Kidney epithelial cell (primary cell): ENCODE measurements at regions not wholly inside any gene's neighbourhood (a gene's known extent, or its start where the extent isn't known, plus 50 kb on each side); places are given as distances from the start of the nearest gene placed in this dataset.

Experiments
- DNase-seq: peaks from one replicate; pipeline ENCODE4 v3.0.0-alpha.2; 2010; ENCODE audit warnings: low read depth
- H3K27me3 ChIP-seq: 2 replicates; pipeline ENCODE4 v1.6.0; 2011; ENCODE audit warnings: low read length; ENCODE audit not compliant: control insufficient read depth, insufficient read depth
- H3K36me3 ChIP-seq: 2 replicates; pipeline ENCODE4 v1.5.1; 2011; ENCODE audit warnings: low read length; ENCODE audit not compliant: control insufficient read depth, insufficient read depth
- H3K4me3 ChIP-seq: 2 replicates; pipeline ENCODE4 v1.5.1; 2011; ENCODE audit warnings: low read depth, mild to moderate bottlenecking, control low read depth, low read length
- CTCF ChIP-seq: IDR thresholded peaks from 2 replicates; pipeline ENCODE4 v1.5.1; 2011; ENCODE audit warnings: mild to moderate bottlenecking, moderate library complexity, low read length, control low read depth, inconsistent platforms; ENCODE audit not compliant: insufficient read depth, poor library complexity, severe bottlenecking

GRCh38 chr5:86983208-86983607, 284.5 kb upstream of the RASA1 start:
- no peaks in the 10 kb centered on the region for H3K27me3 ChIP-seq
- H3K36me3 ChIP-seq, result no peaks in the 10 kb centered on the region
- H3K4me3 ChIP-seq, result no peak overlapping the region
- TF ChIP-seq CTCF, result no peak
- DNase-seq, result no peak

GRCh38 chr5:86986837-86987236, 280.8 kb upstream of the RASA1 start:
- Histone ChIP-seq H3K27me3 (no peaks in the 10 kb centered on the region), H3K36me3 (no peaks in the 10 kb centered on the region), H3K4me3 (no peak overlapping the region)
- no peak for TF ChIP-seq CTCF
- DNase-seq, result no peak

- no peak for TF ChIP-seq CTCF
- no peak for DNase-seq
- H3K36me3 ChIP-seq, result no peaks in the 10 kb centered on the region
- H3K4me3 ChIP-seq, result no peak overlapping the region
- H3K27me3 ChIP-seq, result no peaks in the 10 kb centered on the region
These were observed 270.2 kb upstream of the RASA1 start for GRCh38 chr5:86997516-86997915.

- TF ChIP-seq CTCF, result no peak
- Histone ChIP-seq H3K4me3 (no peak overlapping the region), H3K27me3 (no peaks in the 10 kb centered on the region), H3K36me3 (no peaks in the 10 kb centered on the region)
- DNase-seq, result peak; percentile 73
These were observed 267.7 kb upstream of the RASA1 start for GRCh38 chr5:86999951-87000350.

- Histone ChIP-seq H3K4me3 (no peak overlapping the region), H3K27me3 (no peaks in the 10 kb centered on the region), H3K36me3 (no peaks in the 10 kb centered on the region)
- no peak for TF ChIP-seq CTCF
- DNase-seq, result no peak
These were observed 265.2 kb upstream of the RASA1 start for GRCh38 chr5:87002485-87002884.

- H3K4me3 ChIP-seq, result no peak overlapping the region
- DNase-seq, result no peak
- no peaks in the 10 kb centered on the region for H3K27me3 ChIP-seq
- H3K36me3 ChIP-seq, result no peaks in the 10 kb centered on the region
- no peak for TF ChIP-seq CTCF
These were observed 263.6 kb upstream of the RASA1 start for GRCh38 chr5:87004101-87004500.
